NCI-H128 (cell line): ENCODE measurements at regions not wholly inside any gene's neighbourhood (a gene's known extent, or its start where the extent isn't known, plus 50 kb on each side); places are given as distances from the start of the nearest gene placed in this dataset.

Experiments
- DNase-seq: peaks from one replicate; lab custom pipeline; 2025; ENCODE audit not compliant: unreplicated experiment; lab: John Stamatoyannopoulos, UW

DNA sequence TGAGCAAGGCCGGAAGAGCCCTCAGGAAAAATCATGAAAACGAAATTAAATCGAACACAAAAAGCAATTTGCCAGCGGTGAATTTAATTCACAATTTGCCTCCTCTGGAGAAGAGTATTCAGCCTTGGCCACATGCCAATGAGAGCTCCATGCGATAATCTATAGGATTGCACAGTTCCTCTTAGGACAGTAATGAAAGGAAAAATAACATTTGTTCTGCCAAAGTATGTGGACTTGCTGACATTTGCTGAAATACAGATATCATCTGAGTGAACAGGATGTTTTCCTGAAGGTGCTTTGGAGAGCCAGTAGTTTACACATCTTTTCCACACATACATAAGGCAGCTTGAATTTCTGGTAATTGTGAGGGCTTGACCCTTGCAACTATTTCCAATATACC is 188.6 kb upstream of the PDZRN3 start:
- no peak for DNase-seq

DNA sequence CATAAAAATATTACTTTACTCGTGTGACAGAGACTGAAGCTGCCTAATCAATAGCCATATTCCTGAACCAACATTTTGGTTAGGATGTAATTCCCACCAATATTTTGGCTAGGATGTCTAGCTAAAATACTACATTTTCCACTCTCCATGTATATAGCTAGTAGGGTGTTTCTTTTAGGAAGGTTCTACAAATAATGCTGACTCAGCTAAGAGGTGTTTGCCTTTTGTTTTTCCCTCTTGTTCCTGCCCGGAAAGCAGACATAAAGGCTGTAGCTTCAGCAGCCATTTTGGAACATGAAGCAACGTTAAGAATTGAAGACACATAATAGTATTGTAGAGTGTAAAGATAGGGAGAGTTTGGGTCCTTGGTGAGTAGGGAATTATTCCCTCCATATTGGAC is 187.3 kb upstream of the PDZRN3 start:
- DNase-seq = no peak

DNA sequence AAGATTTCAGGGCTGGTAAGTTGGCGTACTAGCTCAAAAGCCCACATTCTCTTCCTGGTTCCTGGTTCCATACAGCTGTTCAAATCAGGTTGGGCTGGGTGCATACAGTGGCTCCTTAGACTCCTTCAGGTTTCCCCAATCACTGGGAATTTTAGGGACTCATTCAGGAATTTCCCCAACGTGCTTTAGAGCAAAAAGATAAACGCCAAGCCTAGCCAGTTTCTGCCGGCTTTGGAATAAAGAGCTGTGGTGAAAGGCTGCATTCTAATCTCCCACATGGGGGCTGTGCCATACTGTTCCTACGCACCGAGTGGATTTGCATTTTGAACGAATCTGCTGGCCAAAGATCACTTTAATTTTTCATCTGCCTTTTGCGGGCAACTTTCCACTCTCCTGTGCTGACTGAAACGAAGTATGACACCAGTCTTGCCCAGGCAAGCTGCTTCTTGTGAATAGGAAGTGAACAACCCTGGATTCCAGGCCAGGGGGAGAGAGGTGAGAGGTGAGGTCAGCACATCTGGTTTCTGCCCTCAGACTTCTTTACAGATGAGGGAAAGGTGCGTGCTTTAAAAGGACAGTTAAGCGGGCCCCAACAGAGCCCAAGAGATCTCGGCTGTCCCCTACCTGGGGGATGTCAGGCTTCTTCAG is 184.2 kb upstream of the PDZRN3 start:
- DNase-seq = no peak

DNA sequence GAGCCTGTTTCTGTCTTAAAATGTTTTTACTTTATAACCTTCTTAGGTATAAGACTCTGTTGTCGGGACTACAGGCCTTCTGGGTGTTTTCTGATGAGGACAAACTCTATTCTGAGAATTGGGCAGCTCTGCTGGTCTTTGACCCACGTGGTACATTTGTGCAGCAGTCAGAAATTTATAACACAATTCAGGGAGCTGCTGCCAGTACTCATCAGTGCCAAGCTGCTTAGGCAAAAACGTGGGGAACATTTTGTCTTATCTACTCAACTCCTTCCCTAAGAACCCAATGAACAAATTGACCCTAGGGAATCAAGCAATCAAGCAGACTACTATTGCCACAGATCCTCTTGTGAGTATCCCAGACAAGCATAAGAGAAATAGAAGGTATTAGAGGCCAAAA is 180.7 kb upstream of the PDZRN3 start:
- DNase-seq = no peak

DNA sequence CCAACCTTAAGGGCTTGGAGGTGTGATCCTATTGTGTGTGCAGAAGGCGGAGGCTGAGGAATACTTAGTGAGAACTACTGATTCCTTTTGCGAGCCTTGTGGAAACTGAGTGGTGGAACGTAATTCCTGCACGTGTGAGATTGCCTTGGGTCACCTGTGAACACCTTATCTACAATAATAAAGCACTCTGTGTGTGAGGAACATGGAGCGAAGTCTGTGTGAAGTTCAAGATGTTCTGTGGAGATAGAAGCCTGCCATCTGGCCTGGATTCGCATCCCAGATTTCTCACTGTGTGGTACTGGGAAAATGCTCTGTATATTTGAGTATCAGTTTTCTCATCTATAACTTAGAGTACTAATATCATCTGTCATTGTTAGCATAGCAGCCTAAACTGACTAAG is 179.5 kb upstream of the PDZRN3 start:
- DNase-seq = no peak

DNA sequence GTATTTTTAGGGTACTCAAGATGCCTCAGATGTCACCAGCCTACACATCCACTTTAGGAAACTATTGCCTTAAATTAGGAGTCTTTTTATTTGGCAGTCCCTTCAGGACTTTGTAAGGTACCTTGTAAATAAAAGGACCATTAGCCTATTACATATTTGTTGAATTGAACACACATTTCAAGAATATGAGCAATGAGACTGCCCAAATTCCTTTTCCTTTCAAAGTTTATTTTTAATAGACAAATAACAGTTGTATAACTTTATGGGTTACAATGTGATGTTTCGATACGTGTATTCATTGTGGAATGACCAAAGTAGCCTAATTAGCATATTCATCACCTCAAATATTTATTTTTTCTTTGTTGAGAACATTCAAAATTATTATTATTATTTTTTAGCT is 176.7 kb upstream of the PDZRN3 start:
- no peak for DNase-seq

GRCh38 chr3:73797311-73797710 is 172.6 kb upstream of the PDZRN3 start:
- no peak for DNase-seq

GRCh38 chr3:73796382-73796781 is 171.6 kb upstream of the PDZRN3 start:
- no peak for DNase-seq

DNA sequence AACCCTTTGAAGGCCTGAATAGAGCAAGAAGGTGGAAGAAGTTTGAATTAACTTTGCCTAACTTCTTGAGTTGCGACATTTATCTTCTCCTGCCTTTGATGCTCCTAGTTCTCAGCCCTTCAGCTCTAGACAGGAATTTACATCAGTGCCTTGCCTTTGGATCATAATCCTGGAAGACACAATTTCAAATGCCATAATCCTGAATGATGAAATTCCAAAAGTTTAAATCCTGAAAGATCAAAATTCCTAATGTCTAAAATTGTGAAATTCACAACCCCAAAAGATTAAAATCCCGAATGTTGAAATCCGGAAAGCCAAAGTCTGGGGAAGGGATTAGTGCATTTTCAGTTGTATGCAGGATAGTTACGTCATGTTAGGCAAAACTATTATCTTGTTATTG is 166.6 kb upstream of the PDZRN3 start:
- no peak for DNase-seq

DNA sequence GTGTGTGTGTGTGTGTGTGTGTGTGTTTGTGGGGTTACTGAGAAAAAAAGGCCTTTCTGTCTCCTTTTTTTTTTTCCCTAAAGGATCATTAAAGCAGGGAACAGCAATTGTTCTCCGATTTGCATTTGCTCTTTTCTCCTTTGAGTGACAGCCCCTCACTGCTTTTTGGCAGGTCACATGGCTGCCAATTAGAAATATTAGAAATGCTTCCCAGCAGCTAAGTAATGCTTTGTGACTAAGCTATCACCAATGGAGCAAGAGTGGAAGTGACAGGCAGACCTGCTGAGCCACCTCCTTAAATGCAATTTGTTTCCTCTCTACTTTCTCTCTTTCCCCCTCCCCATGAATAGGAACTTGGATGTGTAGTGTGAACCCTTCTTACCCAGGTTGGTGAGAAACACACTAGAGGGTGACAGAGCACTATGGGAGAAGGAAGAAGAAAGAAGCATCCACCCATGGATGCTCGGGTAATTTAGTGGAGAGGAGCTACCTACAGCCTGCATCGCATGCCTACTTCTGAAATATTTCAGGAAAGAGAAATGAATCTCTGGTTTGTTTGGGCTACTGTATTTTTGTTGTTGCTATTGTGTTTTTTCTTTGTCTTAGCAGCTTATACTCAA is 165.2 kb upstream of the PDZRN3 start:
- no peak for DNase-seq

GRCh38 chr3:73787620-73788019 is 162.9 kb upstream of the PDZRN3 start:
- no peak for DNase-seq

- DNase-seq = no peak
Observed at GRCh38 chr3:73786998-73787397, 162.3 kb upstream of the PDZRN3 start.

- no peak for DNase-seq
Observed at GRCh38 chr3:73786321-73786807, 161.6 kb upstream of the PDZRN3 start.

DNA sequence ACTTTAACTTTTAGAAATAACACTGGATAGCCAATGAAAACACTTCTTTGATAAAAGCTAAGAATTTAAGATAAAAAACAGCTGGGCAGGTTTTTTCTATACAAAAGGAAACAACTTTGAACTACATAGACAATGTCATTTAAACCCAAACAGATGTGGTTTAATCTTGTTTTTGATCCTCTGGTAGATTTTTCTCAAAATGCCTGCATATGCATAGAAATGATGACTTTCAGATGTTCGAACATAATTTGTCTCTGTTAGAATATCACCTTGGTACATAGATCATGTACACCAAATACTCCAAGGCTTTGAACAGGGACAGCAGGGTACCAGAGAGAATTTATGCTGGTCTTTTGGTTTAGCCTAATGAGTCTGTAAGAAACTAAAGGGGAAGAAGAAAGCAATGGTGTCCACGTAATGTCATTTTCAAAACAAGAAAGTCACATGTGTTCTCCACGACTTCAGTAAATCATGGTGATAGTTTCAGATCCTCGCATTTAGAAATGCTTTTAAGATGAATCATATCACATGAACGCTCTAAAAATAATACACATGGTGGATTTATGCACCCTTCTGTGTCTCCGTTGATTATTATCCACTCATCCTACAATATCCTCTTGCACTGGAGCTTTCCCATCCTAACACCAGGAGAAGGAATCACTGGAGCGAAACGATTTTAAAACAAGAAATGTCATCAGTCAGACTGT is 160.1 kb upstream of the PDZRN3 start:
- DNase-seq = no peak

GRCh38 chr3:73783811-73784210 is 159.1 kb upstream of the PDZRN3 start:
- DNase-seq = no peak

DNA sequence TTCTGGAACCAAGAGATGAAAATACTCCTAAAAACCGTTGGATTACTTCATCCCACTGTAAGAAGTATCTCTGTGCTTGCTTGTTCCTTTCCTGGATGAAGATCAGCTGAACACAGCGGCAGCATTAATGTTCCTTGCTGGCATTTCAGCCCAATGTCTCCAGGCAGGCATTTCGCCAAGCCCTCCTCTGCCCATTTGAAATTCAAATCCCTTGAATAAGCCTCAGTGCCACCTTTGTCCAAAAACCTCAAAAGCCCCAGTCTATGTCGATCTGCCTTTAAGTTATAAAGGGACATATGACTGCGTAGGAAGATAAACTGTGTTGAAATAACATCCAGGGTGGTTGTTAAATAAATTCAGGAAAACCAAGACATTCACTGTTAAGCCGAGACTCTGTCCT is 156.8 kb upstream of the PDZRN3 start:
- no peak for DNase-seq

DNA sequence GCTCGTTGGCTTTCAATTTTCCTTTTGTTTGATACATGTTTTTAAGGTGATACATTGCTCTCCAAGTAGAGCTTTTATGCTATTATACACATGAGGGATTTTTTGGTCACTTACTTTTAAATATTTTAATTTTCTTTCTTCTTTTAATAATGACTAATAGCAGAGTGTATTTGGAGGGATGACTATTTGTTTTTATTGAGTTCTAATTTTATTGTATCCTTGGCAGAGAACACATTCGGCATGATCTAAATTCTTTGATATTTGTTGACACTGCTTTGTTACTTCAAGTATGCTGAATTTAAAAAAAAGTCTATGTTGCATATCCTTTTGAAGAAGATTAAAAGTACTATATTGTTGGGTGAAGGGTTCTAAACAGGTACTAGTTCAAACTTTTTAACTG is 149.9 kb upstream of the PDZRN3 start:
- DNase-seq = no peak

GRCh38 chr3:73773233-73773632 is 148.5 kb upstream of the PDZRN3 start:
- no peak for DNase-seq

- DNase-seq = no peak
Observed at GRCh38 chr3:73772076-73772886, 147.5 kb upstream of the PDZRN3 start.

DNA sequence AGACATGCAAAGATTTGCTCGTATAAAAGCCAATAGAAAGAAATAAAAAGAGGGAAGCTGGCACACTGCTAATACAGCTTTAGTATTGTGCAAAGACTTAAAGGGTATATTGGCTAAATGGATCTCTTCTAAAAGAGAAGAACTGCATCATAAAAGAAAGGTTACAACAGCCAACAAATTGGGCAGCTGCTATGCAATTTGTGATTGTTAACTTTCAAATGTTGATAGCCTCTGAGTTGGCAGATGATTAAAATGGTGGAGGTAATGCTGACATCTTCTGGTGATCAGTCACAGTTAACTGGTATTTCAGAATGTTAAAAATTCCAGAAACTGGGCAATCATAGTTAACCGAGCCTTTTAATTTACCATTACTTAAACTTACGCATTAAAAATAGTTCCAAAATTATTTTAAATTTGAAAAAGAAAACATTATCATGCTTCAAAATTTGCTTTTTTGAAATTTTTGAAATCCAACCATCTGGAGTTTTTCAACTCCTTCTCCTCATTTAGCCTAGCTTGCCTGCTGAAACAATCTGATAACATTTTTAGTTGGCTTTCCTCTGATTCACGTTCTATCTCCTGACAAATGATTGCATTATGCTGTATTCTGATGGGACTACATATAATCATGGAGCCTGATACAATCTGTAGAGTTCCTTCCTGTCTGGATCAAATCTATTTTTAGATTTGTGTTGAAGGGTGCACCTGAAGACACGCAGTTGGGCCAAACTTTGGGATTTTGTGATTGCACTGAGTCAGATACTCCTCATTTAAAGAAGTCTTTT is 144.0 kb upstream of the PDZRN3 start:
- no peak for DNase-seq
